Neural progenitor cell (in vitro differentiated cells): ENCODE measurements at regions not wholly inside any gene's neighbourhood (a gene's known extent, or its start where the extent isn't known, plus 50 kb on each side); places are given as distances from the start of the nearest gene placed in this dataset.
A peak's percentile ranks its signal among the peaks of the same experiment; 100 is the strongest.
"Not testable (repeated sequence)": the region's sequence is repeated elsewhere in the genome, so short reads cannot be mapped to it uniquely, and the experiment has no call there.

ENCODE experiments used
- DNase-seq: peaks from one replicate; pipeline ENCODE4 v3.0.0-alpha.2; 2016; ENCODE audit warnings: low spot score
- H2AFZ ChIP-seq: fragments of 200-600 bp; sonication (generic); replicated peaks from 2 replicates; pipeline ENCODE4 v1.6.1; 2016; ENCODE audit warnings: antibody characterized with exemption
- H3F3A ChIP-seq: fragments of 200-600 bp; sonication (generic); 2 replicates; pipeline ENCODE4 v1.6.1; 2016; ENCODE audit warnings: antibody characterized with exemption, low read depth
- H3K27ac ChIP-seq: fragments of 200-600 bp; sonication (generic); 2 replicates; pipeline ENCODE4 v1.5.1; 2016; ENCODE audit warnings: mild to moderate bottlenecking
- H3K27me3 ChIP-seq: fragments of 200-600 bp; sonication (generic); 2 replicates; pipeline ENCODE4 v1.6.1; 2016; ENCODE audit warnings: mild to moderate bottlenecking, moderate library complexity
- H3K36me3 ChIP-seq: fragments of 200-600 bp; sonication (generic); 2 replicates; pipeline ENCODE4 v1.5.1; 2016
- H3K4me1 ChIP-seq: fragments of 200-600 bp; sonication (generic); 2 replicates; pipeline ENCODE4 v1.6.1; 2016; ENCODE audit warnings: mixed run types
- H3K4me2 ChIP-seq: fragments of 200-600 bp; sonication (generic); 2 replicates; pipeline ENCODE4 v1.6.1; 2016
- H3K4me3 ChIP-seq: fragments of 200-600 bp; sonication (generic); 2 replicates; pipeline ENCODE4 v1.5.1; 2016
- H3K79me2 ChIP-seq: fragments of 200-600 bp; sonication (generic); 2 replicates; pipeline ENCODE4 v1.6.1; 2016; ENCODE audit warnings: low read depth
- H3K9ac ChIP-seq: fragments of 200-600 bp; sonication (generic); 2 replicates; pipeline ENCODE4 v1.6.1; 2016
- H3K9me3 ChIP-seq: fragments of 200-600 bp; sonication (generic); 2 replicates; pipeline ENCODE4 v1.5.1; 2016; ENCODE audit warnings: low read depth
- H4K20me1 ChIP-seq: fragments of 200-600 bp; sonication (generic); 2 replicates; pipeline ENCODE4 v1.6.1; 2016; ENCODE audit warnings: low read depth
- H3K27ac Mint-ChIP-seq: 3 replicates; pipeline ENCODE4 v1.8.0; 2021; ENCODE audit warnings: mixed read lengths
- H3K27me3 Mint-ChIP-seq: 2 replicates; pipeline ENCODE4 v1.8.0; 2022; ENCODE audit warnings: low read depth, mild to moderate bottlenecking, inconsistent platforms, moderate library complexity, mixed read lengths; ENCODE audit not compliant: insufficient read depth
- H3K36me3 Mint-ChIP-seq: 3 replicates; pipeline ENCODE4 v1.8.0; 2021; ENCODE audit warnings: mixed read lengths
- H3K4me1 Mint-ChIP-seq: 3 replicates; pipeline ENCODE4 v1.8.0; 2021; ENCODE audit warnings: mixed read lengths
- H3K4me3 Mint-ChIP-seq: 3 replicates; pipeline ENCODE4 v1.8.0; 2021; ENCODE audit warnings: mild to moderate bottlenecking, moderate library complexity, mixed read lengths
- H3K9me3 Mint-ChIP-seq: 3 replicates; pipeline ENCODE4 v1.8.0; 2020; ENCODE audit warnings: mixed read lengths
- CTCF ChIP-seq: fragments of 200-600 bp; sonication (generic); IDR thresholded peaks from 2 replicates; pipeline ENCODE4 v1.5.1; 2017; ENCODE audit warnings: antibody characterized with exemption, mild to moderate bottlenecking
- EZH2 ChIP-seq: fragments of 200-600 bp; sonication (generic); IDR thresholded peaks from 2 replicates; pipeline ENCODE4 v1.6.1; 2017; ENCODE audit warnings: antibody characterized with exemption, mild to moderate bottlenecking, moderate library complexity
- EZH2phosphoT487 ChIP-seq: fragments of 200-600 bp; sonication (generic); IDR thresholded peaks from 2 replicates; pipeline ENCODE4 v1.6.1; 2017; ENCODE audit warnings: antibody characterized with exemption

GRCh38 chr7:119256446-119257131, 1016.4 kb upstream of the KCND2 start:
- no peaks in the 10 kb centered on the region for H3K79me2 ChIP-seq
- no peak for TF ChIP-seq EZH2phosphoT487
- TF ChIP-seq EZH2 = no peak
- TF ChIP-seq CTCF = no peak

DNA sequence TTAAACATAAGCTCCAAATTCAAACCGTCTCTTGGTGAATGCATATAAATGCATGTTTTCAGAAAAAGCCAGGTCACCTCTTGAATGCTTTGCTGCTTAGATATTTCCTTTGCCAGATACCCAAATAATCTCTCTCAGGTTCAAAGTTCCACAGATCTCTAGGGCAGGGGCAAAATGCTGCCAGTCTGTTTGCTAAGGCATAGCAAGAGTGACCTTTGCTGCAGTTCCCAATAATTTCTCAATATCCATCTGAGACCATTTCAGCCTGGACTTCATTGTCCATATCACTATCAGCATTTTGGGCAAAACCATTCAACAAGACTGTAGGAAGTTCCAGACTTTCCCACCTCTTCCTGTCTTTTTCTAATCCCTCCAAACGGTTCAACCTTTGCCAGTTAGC, 1006.2 kb upstream of the KCND2 start:
- not testable (repeated sequence) for H3K27me3 Mint-ChIP-seq, H3K79me2 ChIP-seq, H3K27ac ChIP-seq, H3K27ac Mint-ChIP-seq, H4K20me1 ChIP-seq, H3F3A ChIP-seq, H3K9me3 Mint-ChIP-seq, H3K4me1 ChIP-seq, H3K27me3 ChIP-seq, H3K4me2 ChIP-seq, H3K9me3 ChIP-seq, H3K4me3 ChIP-seq, H3K4me1 Mint-ChIP-seq, H3K4me3 Mint-ChIP-seq, DNase-seq, H3K36me3 Mint-ChIP-seq, H3K36me3 ChIP-seq, H2AFZ ChIP-seq, H3K9ac ChIP-seq

More at GRCh38 chr7:119256446-119257131, 1016.4 kb upstream of the KCND2 start:
- H4K20me1 ChIP-seq = no peaks in the 10 kb centered on the region
- H3K27me3 ChIP-seq = no peaks in the 10 kb centered on the region
- H3K36me3 ChIP-seq = no peaks in the 10 kb centered on the region
- H3F3A ChIP-seq = no peaks in the 10 kb centered on the region
- DNase-seq = no peak
- H3K4me1 ChIP-seq = no peaks in the 10 kb centered on the region
- no peaks in the 10 kb centered on the region for H3K9me3 ChIP-seq
- no peak overlapping the region for H3K4me3 Mint-ChIP-seq
- H3K27me3 Mint-ChIP-seq = no peaks in the 10 kb centered on the region
- H3K9ac ChIP-seq = no peak overlapping the region
- H3K9me3 Mint-ChIP-seq = no peaks in the 10 kb centered on the region
- no peak overlapping the region for H3K27ac ChIP-seq
- no peaks in the 10 kb centered on the region for H3K36me3 Mint-ChIP-seq
- no peak overlapping the region for H3K4me3 ChIP-seq
- no peaks in the 10 kb centered on the region for H3K4me1 Mint-ChIP-seq
- no peak overlapping the region for H3K4me2 ChIP-seq
- no peak overlapping the region for H2AFZ ChIP-seq
- H3K27ac Mint-ChIP-seq = no peak overlapping the region

- Mint-ChIP-seq H3K27me3 (peaks cover 2% of the 10 kb centered on the region), H3K36me3 (no peaks in the 10 kb centered on the region), H3K4me3 (no peak overlapping the region), H3K4me1 (no peaks in the 10 kb centered on the region), H3K9me3 (no peaks in the 10 kb centered on the region), H3K27ac (no peak overlapping the region)
- no peaks in the 10 kb centered on the region for H3K79me2 ChIP-seq
- no peaks in the 10 kb centered on the region for H3F3A ChIP-seq
- no peaks in the 10 kb centered on the region for H3K9me3 ChIP-seq
- H2AFZ ChIP-seq = peak overlapping the region; percentile 87
- no peak overlapping the region for H3K4me2 ChIP-seq
- H3K36me3 ChIP-seq = no peaks in the 10 kb centered on the region
- H3K4me1 ChIP-seq = no peaks in the 10 kb centered on the region
- H3K4me3 ChIP-seq = no peak overlapping the region
- TF ChIP-seq EZH2 = no peak
- peak; percentile 93 for TF ChIP-seq CTCF
- no peak overlapping the region for H3K27ac ChIP-seq
- DNase-seq = peak; percentile 89
- H4K20me1 ChIP-seq = no peaks in the 10 kb centered on the region
- H3K27me3 ChIP-seq = no peaks in the 10 kb centered on the region
- H3K9ac ChIP-seq = no peak overlapping the region
Measured at GRCh38 chr7:119270045-119270464, 1002.9 kb upstream of the KCND2 start.

DNA sequence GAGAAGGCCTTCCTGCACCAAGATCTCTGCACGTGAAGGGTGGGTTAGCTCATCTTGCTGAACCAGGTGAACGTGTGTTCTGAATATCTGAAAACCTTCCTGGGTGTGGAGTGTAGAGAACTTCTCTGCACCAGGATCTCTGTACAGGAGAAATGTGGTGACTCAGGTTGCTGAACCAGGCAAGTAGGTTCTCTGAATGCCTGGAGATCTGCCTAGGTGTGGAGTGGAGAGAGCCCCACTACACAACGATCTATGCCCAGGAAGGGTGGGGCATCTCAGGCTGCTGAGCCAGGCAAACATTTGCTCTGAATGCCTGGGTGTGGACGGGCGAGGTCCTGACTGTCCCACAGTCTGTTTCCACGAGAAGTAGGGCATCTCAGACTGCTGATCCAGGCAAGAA, 1002.3 kb upstream of the KCND2 start:
- H3K9ac ChIP-seq = no peak overlapping the region
- no peaks in the 10 kb centered on the region for H4K20me1 ChIP-seq
- H3K27me3 ChIP-seq = no peaks in the 10 kb centered on the region
- no peak overlapping the region for H3K4me3 ChIP-seq
- H3K4me2 ChIP-seq = no peak overlapping the region
- DNase-seq = no peak
- Mint-ChIP-seq H3K27me3 (peaks cover 2% of the 10 kb centered on the region), H3K9me3 (no peaks in the 10 kb centered on the region), H3K4me3 (no peak overlapping the region), H3K4me1 (no peaks in the 10 kb centered on the region), H3K36me3 (no peaks in the 10 kb centered on the region), H3K27ac (no peak overlapping the region)
- no peaks in the 10 kb centered on the region for H3F3A ChIP-seq
- H3K4me1 ChIP-seq = no peaks in the 10 kb centered on the region
- H2AFZ ChIP-seq = peak overlapping the region; percentile 87
- TF ChIP-seq EZH2 = no peak
- TF ChIP-seq EZH2phosphoT487 = no peak
- no peak for TF ChIP-seq CTCF
- H3K9me3 ChIP-seq = no peaks in the 10 kb centered on the region
- no peaks in the 10 kb centered on the region for H3K36me3 ChIP-seq
- H3K79me2 ChIP-seq = no peaks in the 10 kb centered on the region
- H3K27ac ChIP-seq = no peak overlapping the region
